ENCODE measurements at regions not wholly inside any gene's neighbourhood (a gene's known extent, or its start where the extent isn't known, plus 50 kb on each side); places are given as distances from the start of the nearest gene placed in this dataset.

DNA sequence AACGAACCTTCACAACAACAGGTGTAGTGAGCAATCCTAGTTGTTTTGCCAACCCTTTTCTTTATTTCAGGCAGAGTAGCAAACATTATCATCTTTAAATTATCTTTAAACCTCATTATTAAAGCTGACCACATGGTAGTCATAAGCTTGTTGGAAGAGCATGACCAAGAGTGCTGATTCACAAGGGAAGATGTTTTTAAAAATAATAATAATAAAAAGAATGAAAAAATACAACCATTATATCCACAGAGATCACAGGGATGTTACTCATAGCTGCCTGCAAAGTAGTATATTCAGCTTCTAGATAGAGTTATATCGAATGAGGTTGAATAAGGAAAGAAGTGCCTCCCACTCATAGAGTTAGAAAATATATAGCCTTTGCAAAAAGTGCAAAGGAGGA, 101.0 kb upstream of the FLRT2 start:
- peak in 1 of 4 experiments; percentile 10 for DNase-seq

DNA sequence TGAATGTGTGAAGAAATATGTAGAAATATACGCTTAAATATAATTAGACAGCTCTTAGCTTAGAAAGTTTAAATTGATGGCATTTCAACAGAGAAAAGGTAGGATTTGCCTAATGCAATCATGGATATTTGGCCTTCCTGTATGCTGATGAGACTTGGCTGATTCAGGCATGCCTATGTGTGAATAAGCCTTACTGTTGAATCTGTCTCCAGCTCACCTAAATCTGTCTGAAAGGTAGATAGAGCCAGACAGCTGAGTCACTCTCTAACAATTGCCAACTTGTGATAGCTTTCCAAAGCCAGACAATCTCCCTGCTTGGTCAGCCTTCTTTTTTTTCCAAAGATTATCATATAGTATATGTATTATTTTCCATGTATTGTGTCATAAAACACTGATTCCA, 92.8 kb upstream of the FLRT2 start:
- no peak for DNase-seq

DNA sequence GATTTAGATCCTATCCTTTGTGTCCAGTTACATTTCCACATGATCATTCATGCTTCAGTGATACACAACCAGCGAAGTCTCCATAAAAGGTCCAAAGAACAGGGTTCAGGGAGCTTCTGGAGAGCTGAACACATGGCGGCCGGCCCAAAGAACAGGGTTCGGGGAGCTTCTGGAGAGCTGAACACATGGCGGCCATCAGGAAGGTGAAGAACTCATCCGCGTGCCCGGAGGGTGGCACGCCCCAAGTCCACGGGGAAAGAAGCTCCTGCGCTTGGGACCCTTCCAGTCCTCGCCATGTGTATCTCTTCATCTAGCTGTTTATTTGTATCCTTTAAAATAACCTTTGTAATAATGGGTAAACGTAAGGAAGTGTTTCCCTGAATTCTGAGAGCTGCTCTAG, 91.9 kb upstream of the FLRT2 start:
- no peak for DNase-seq

DNA sequence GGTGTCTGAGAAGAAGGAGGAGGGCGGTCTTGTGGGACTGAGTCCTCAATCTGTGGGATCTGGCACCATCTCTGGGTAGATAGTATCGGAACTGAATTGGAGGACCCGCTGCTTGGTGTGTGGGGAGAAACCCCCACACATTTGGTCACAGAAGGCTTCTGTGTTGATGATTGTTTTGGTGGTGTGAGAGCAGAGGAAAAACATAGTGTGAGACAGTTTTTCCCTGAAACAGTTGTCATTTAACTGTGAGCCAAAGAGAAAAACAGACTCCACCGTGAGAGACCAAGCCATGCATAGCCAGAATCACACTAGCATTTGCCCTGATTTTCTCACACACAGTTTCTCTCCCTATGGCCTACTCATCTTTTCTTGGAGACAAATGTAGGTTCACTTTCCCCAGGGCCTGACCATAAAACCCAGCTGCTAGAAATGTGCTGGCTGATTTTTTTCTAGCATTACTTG, 91.4 kb upstream of the FLRT2 start:
- no peak for DNase-seq

DNA sequence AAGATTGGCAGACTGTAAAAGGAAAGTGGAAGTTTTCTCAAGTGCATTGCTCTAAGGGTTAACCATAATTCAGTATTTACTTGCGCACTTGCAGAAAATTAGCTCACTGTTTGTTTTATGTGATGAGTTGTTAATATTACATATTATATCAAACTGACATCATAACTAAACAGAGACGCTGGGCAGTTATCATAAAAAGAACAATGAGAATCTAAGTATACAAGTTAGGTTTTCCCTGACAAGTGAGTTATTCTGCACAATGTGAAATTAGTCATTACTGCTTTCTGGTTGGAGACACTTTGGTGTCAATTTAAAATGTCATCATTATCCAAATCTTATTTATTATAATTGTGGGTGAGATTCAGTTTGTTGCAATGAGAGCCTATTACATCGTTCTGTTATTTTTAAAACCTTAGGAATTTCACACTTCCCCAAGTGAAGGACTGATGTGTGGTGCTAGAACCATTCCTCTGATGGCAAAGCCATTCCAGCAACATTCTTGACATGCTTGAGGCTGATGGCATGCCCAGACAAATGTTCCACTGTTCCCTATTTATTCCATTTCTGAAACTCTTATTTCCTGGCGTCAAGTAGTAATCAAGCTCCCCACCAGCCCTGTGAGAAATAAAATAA, 90.1 kb upstream of the FLRT2 start:
- DNase-seq: no peak

DNA sequence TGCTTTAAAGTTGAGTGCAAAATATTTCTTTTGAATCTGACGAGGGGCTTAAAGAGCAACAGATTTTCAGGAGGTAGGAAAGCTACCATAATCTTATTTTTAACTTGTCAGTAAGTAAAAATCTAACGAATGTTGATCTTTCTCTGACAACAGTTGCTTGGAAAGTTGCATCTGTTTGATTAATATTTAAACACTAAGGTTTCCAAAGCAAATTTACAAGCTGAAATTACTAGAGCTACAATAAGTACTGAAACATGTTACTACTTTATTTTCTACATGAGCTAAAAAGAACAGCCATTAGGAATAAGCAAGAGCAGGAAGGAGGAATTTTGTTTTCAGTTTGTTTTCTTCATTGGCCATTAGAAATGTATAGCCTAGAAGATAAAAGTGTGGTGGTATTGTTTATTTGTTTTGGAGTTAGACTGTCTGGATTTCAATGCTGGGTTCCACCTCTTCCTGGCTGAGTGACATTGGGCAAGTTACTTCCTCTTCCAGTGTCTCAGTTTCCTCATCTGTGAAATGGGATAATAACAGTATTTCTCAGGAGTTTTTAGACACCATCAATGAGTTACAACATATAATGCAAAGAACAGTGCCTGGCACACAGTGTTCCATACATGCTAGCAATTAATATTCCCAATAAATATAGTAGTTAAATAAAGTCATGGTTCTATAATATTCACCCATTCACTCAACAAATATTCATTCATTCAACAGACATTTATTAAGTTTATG, 87.9 kb upstream of the FLRT2 start:
- DNase-seq: no peak

DNA sequence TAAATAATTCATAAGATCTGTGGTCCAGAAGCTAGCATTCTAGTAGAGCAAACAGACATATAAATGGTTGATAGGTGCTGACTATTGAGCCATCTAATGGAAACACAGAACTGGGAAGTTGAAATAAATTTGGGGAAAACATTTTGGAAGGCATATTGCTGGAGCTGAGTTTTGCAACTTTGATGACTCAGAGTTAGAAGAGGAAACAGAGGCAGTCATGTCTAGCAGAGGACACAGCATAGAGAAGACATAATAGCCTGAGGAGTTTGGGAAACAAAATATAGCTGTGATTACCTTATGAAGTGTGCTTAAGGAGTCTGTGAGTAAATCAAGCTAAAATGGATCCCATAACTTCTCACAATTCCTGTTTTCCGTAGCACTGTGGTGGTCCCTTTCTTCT, 86.9 kb upstream of the FLRT2 start:
- DNase-seq: peak; percentile 45 to 85 (median 67)

DNA sequence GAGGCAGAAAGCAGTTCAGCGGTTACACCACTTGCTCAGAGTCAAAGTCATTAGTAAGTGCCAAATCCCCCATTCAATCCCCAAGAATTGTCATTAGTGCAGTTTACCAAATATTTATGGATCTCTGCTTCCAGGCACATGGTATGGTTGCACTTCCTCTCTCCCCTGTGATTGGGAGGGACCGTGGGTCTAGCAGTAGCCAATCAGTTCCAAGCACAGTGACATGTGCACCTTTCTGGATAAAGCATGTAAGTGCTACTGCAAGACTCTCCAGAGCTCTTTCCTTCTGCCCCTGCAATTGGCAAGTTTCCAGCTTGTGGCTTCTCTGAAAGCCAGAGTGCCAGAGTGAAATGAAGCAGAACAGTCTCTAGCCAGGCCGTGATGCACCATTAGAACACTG, 85.3 kb upstream of the FLRT2 start:
- peak; percentile 47 to 73 (median 62) for DNase-seq

DNA sequence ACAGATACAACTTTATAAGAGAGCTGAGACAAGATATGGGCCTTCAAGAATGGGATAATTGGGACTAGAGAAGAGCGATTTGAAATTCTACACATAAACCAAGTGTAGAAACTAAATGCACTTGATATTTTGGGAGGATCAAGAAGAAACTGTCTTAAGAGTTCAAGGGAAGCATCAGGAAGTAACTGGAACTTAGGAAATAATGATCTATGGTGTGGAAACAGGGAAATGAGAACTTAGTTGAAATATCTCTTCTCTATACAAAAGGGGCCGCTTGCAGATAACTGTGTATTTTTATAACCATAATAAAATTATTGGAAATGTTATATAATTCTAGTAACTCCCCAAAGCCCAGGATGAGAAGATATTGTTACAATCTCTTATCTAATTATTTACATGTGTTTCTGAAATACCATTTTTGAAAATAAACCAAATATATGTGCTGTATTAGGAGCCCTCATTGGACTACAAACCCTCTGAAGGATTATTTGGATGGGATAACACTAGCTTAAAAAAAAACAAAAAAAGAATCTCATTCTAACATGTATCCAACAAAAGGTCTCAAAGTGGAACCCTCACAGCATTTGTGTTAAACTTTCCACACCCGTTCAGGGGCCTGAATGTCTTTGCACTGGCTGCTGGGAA, 84.7 kb upstream of the FLRT2 start:
- DNase-seq: peak in 2 of 4 experiments; percentile 55 to 65

DNA sequence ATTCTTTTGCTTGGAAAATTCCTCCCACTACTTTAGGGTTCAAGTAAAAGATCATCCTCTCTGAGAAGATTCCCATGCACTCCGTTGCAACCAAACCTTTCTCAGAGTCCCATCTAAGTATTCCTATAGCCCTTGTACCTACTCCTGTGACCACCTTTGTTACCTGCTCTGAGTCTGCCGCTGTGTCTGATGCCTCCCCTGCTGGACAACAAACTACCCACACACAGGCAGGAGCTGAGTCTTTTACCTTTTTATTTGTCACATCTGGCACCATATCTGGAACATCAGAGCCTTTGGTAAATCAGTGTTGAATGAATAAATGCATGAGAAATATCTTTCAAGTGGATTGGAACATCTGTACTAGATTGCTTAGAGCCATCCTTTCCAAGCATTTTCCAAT, 82.1 kb upstream of the FLRT2 start:
- DNase-seq: no peak

DNA sequence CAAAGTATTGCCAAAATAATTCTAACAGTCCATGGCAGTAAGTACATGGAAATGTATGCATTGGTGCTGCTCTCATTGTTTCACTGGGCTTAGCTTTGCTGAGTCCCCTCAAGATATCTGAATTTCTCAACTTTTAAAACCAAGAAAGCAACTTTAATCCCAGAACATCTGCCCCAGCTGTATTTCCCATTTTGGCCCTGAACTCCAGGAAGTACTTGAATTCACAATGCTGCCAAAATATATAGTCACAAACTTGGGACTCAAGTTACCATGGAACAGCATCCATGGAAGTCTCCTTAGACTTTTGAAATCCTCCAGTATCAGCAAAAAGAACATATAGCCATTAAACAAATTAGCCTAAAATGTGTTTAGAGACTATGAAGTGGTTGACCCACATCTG, 78.5 kb upstream of the FLRT2 start:
- DNase-seq: no peak

DNA sequence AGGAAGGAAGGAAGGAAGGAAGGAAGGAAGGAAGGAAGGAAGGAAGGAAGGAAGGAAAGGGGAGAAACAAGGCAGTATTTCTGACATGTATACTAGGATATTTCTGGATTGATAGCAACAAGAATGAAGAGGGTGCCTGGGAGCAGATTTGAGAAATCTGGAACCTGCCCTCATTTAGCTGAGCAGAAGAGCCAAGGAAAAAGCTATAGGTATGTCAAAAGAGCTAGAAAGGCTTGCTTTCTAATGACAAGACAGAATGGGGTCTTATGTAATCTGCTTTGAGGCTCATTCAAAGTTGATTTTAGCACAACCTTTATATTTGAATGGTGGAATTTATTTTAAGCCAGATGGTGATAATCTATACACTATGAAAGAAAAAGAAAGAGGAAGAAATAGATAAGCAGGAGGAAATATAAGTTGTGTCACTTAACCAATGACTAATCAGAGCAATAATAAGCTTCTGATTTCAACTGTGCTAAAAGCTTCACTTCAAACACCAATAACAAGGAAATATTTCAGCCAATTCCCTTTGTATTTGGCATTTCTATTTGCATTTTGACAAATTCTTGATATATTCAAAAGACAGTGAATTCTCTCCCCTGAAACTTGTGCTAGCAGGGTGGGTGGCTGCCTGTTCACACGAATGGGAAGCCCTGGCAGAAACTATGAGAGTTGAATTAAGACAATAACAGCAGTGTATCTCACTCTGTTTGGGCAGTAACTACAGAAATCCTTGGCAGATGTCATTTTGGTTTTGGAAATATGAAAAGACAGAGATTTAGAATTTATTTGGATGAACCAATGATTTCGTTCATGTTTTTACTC, 76.3 kb upstream of the FLRT2 start:
- peak in 2 of 4 experiments; percentile 47 to 49 for DNase-seq

DNA sequence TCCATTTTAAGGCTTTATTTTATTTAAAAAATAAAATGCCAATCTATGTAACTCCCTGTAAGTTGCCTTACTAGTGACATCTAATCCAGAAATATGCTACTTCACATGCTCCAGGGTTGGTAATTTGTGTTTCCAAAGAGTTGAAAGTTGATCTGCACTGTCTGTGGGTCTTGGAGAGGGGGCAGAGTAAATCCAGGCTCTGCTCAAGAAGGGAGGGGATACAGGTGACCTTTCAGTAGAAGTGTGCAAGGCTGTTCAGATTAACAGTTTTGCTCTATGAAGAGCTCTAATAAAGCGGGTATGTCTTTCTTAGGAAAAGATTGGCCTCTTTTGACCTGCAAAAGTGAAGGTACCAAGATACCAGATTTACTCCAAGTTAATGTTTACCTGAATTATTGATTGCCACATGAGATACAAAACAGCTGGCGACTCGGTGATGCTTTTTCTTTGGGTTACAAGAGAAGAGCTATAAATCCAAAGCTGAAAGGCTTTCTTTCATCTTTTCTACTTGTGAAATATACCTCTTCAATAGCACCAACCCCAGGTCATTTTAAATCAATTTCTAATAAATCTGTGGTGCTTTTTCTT, 75.6 kb upstream of the FLRT2 start:
- no peak for DNase-seq

DNA sequence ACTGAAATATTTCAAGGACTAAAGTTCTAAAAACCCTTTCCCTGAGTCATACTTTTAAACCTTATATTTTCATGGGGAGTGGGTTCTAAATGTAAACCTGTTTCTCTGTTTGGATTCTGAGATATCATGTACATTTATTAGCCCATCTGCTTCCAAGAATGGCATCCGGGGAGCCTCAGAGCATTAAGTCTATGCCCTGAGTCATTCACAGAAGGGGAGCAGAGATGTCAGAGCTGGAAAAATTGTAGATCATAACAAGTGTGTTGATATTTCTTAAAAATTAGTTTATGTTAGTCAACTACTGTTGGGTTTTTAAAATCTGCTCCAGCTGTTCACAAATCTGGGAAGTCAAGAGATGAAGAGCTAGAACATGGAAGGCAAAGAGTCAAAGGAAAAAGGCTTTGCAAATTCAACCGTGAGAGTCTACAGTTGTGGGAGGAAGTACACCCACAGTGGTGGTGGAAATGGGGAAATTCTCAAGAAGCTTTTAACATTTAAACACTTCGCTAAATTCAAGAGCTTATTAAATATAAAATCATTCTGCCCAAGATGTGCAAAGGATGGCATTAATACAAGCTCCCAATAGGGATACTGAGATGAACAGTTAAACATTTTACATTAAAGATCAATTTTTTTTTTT, 70.5 kb upstream of the FLRT2 start:
- peak; percentile 19 to 78 (median 58) for DNase-seq

DNA sequence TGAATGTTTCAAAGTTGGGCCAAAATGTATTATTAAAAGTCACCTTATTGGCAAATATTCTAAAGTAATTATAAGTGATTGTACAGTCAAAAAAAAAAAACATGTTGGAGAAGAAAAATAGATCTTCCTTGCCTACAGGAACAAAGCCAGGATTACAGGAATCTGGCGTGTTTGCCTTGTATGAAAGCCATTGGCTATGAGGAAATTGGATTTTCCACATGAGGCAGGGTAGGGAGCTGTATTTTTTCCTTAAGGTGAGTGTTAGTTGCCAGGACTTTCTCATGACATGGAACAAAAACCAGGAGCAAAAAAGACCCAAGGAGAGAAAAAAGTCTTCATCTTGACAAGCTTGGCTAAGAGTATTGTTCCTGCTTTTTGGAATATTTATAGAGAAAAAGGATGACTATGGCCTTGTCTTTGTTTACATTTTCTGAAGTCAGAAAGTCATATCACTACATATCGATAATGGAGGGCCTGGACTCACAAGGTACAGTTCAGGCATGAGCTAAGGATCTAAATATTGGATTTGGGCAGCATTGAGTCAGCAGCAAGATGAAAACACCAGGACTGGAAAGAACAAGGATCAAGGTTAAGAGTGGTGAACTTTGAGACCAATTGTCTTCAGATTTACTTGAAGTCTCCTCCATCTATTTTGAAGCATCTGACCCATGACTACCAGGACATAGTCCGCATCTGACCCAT, 68.4 kb upstream of the FLRT2 start:
- DNase-seq: no peak

DNA sequence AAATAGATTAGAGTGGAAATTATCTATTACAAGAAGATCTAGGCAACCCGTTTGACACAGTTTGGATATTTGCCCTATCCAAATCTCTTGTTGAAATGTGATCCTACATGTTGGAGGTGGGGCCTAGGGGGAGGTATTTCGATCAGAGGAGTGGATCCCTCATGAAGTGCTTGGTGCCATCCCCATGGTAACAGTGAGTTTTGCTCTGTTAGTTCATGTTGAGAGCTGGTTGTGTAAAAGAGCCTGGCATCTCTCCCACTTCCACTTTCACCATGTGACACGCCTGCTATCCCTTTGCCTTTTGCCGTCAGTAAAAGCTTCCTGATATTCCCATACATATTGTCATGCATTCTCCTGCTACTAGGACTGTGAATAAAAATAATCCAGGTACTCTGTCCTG, 66.4 kb upstream of the FLRT2 start:
- peak; percentile 63 to 79 (median 79) for DNase-seq

DNA sequence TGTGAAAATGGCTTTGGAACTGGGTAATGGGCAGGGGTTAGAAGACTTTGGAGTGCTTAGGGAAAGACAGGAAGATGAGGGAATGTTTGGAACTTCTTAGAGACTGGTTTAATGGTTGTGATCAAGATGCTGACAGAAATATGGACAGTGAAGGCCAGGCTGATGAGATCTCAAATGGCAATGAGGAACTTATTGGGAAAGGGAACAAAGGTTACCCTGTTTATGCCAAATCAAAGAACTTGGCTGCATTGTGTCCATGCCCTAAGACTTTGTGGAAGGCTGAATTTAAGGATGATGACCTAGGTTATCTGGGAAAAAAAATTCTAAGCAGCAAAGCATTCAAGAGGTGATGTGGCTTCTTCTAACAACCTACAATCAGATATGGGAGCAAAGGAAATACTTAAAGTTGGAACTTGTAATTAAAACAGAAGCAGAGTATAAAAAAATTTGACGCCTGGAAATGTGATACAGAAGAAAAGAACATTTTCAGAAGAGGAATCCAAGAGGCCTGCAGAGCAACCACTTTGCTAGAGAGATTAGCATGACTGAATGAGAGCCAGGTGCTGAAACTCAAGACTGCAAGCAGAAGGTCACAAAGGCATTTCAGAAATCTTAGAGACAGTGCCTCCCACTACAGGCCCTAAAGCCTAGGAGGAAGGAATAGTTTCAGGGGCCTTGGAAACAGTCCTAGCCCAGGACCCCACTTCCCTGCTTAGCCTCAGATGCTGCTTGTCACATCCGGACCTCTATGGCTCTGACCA, 65.6 kb upstream of the FLRT2 start:
- DNase-seq: peak in 3 of 4 experiments; percentile 27 to 43 (median 38)

DNA sequence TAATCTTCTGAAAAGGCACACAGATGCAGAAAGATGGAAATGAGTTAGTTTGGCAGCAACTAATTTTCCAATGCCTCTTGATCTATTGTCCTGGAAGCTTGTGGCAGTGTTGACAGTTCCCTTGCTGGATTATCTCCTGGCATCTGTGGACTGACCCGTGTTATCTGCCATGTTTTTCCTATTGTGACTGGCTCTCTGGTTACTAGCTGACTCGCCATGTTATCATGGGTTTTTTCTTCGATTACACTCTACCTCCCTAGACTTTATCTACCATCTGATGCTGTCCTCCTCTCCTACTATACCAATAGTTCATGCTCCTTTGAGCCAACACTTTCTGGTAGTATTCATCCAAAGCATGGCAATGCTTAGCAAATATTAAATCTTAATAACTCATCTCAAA, 63.3 kb upstream of the FLRT2 start:
- DNase-seq: no peak

DNA sequence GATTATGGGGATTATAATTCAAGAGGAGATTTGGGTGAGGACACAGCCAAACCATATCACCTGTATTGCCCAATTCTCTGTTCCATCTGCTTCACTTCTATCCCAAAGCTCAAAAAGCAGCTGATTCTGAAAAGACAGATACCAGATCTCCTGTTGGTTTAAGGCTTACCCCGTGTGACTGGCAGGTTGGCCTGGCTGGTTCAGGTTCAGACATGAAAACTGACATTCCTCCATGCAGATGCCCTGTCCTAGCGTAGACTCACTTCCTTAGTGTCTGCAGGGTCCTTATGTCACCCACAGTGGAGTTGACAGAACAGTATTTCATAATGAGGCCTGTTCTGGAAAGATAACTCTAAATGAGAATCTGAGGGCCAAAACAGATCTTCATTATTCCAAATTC, 61.1 kb upstream of the FLRT2 start:
- DNase-seq: no peak

DNA sequence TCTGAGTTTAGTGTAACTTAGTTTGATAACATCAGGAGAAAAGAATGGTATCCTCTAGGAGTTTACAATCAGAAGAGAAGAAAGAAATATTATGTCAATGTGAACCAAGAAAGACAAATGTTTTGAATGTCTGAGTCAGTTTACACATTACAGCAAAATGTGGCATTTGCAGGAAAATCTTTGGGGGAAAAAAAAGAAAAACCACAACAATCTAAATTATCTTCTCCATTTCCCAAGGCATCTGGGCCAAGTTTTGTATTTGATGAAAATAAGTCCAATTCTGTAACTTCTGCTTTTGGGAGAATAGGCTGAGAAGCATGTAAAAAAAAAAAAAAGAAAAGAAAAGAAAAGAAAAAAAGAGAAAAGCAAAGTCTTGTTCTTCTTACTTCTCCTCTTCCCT, 58.8 kb upstream of the FLRT2 start:
- DNase-seq: peak in 2 of 4 experiments; percentile 31 to 40

DNA sequence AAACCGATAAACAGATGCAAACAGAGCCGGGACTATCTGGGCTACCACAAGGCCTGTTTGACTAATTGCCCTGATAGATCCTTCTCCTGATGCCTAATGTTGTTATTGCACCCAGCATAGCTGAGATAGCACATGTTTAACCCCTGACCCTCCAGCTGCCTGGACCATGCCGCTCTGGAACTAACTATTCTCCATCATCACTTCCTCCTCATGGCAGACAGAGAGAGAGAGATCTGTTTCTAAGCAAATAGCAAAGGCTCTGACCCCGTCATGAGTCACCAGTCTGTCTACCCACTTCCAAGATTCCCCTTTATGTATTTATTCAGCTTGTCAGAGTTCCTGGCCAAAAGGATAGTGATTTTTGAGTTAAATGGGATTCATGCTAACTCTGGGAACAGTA, 58.2 kb upstream of the FLRT2 start:
- peak; percentile 60 to 82 (median 67) for DNase-seq

Measured in suppressor macrophage (primary cell).